ENCODE measurements at regions not wholly inside any gene's neighbourhood (a gene's known extent, or its start where the extent isn't known, plus 50 kb on each side); places are given as distances from the start of the nearest gene placed in this dataset.

GRCh38 chr7:18241543-18242231 is 214.0 kb upstream of the PRPS1L1 start:
- no peak for DNase-seq (ENCODE audit: low read depth in 1 of 2, low spot score in 1 of 2)

- no peak for DNase-seq (ENCODE audit: low read depth in 1 of 2, low spot score in 1 of 2)
These were observed 216.1 kb upstream of the PRPS1L1 start for GRCh38 chr7:18243731-18244130.

- no peak for DNase-seq (ENCODE audit: low read depth in 1 of 2, low spot score in 1 of 2)
These were observed 222.5 kb upstream of the PRPS1L1 start for GRCh38 chr7:18250133-18250532.

GRCh38 chr7:18257711-18258110 is 230.1 kb upstream of the PRPS1L1 start:
- DNase-seq (ENCODE audit: low read depth in 1 of 2, low spot score in 1 of 2) = no peak

DNA sequence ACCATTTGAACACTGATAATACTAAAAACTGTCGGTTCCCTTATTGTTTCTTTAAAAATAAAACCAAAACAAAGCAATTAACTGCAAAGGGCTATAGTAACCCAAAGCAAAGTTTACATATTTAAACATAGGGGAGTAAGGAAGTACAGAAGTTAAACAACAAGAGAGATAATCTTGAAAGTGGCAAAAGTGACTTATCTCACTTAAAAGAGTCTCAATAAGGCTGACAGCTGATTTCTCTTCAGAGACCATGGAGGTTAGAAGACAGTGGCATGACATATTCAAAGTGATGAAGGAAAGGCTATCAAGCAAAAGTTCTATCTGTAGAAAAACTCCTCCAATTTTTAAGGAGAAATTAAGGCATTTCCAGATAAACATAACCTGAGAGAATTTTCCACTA is 233.5 kb upstream of the HDAC9 start:
- DNase-seq (ENCODE audit: low read depth in 1 of 2, low spot score in 1 of 2) = no peak

DNA sequence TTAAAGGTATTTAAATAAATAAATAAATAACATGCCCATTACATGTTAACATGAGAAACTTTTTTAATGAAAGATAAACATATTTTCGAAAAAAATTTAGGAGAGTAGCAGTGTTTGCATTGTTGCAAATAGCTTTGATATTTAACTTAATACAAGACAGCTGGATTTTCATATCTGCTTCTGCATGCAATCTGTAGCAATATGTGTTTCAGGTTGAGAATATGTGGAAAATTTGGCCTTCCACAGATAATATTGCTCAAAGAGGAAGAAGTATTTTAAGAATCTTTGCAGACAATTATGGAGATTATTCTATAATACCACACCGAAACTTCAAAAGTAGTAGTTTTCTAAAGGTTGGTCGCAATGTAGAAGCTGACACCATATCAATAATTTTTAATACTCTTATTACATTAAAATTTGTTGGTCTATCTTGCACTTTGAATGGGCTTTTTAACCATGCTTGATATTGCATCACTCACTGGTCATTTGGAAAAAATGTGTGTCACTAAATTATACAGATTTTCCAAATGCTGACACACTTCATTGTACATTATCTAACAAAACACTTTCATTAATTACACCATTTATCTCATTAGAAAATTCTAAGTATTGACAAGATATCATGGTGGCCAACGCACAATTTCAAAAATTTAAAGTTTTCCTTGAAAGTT is 229.8 kb upstream of the HDAC9 start:
- no peak for DNase-seq (ENCODE audit: low read depth in 1 of 2, low spot score in 1 of 2)

DNA sequence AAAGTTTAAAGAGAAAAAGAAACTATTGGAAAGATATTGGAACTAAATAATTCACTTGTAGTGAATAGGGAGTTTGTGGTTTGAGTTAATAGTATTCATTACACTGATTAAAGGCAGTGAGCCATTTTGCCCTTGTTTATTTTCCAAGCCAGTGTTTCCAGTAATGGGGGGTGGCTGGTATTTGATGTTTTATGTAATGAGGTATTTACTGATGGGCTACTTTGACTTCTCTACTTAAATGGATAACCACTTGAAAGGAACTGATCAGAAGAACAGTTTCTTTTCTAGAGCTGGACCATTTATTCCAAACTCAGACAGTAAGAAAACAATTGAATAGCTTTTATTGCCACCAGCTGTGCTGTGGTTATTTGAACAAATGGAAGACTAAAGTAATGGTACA is 227.0 kb upstream of the HDAC9 start:
- DNase-seq (ENCODE audit: low read depth in 1 of 2, low spot score in 1 of 2) = no peak

- DNase-seq (ENCODE audit: low read depth in 1 of 2, low spot score in 1 of 2) = no peak
These were observed 219.2 kb upstream of the HDAC9 start for GRCh38 chr7:18276380-18276779.

DNA sequence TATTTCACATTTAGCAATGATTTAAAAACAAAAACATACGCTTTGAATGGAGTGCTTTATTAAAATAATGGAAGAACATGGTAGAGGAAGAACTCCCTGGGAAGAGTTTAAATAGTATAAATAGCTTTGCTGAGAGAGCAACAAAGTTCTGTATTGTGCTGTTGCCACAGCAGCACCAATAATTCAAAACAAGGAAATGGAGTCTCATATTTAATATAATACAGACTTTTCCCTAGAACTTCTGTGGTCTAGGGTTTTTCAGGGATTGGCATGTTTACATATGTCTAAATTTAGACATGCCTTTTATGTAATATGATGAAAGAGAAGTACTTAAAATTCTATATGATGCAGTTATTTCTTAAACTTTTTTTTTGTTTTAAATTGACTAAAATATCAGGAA is 217.2 kb upstream of the HDAC9 start:
- DNase-seq (ENCODE audit: low read depth in 1 of 2, low spot score in 1 of 2) = no peak

GRCh38 chr7:18283045-18283444 is 212.5 kb upstream of the HDAC9 start:
- no peak for DNase-seq (ENCODE audit: low read depth in 1 of 2, low spot score in 1 of 2)

- no peak for DNase-seq (ENCODE audit: low read depth in 1 of 2, low spot score in 1 of 2)
These were observed 208.1 kb upstream of the HDAC9 start for GRCh38 chr7:18287482-18287881.

- no peak for DNase-seq (ENCODE audit: low read depth in 1 of 2, low spot score in 1 of 2)
These were observed 207.1 kb upstream of the HDAC9 start for GRCh38 chr7:18288322-18289037.

DNA sequence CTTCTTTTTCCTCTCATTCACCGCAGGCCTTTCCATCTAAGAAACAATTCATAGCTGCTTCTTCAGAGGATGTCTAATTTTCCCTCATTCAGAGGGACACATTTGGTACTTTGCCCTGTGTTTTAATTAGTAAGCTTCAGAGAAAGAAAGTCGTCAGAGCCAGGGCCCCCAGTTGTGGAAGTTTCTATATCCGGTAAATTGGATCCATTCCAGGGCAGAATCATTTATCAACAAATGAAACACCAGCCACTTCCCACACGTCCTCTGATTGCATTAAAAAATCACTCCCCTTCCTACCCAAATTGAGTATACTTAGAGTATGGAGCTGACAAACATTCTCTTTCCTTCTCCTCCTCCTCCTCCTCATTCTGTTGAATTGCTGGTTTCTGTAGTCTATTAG is 205.8 kb upstream of the HDAC9 start:
- no peak for DNase-seq (ENCODE audit: low read depth in 1 of 2, low spot score in 1 of 2)

GRCh38 chr7:18290223-18290622 is 205.3 kb upstream of the HDAC9 start:
- no peak for DNase-seq (ENCODE audit: low read depth in 1 of 2, low spot score in 1 of 2)

GRCh38 chr7:18290865-18291264 is 204.7 kb upstream of the HDAC9 start:
- DNase-seq (ENCODE audit: low read depth in 1 of 2, low spot score in 1 of 2) = no peak

- no peak for DNase-seq (ENCODE audit: low read depth in 1 of 2, low spot score in 1 of 2)
These were observed 203.0 kb upstream of the HDAC9 start for GRCh38 chr7:18292584-18292983.

- no peak for DNase-seq (ENCODE audit: low read depth in 1 of 2, low spot score in 1 of 2)
These were observed 201.8 kb upstream of the HDAC9 start for GRCh38 chr7:18293759-18294158.

DNA sequence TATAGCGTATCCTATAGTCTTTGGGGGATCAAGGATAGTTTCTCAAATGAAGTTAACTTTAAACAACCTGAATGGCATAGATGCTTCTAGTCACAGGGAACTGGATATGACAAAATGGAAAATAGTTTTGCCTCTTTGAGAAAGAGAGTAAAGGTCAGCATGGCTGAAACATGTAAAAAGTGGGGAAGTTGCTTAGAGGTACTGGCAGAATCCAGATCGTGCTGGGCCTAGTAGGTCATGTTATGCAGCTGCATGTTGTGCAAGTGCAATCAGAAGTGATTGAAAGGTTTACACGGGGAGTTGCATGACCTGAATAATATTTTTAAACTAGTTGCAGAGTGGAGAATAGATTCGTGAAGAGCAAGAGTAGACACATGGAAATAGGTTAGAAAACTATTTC is 201.1 kb upstream of the HDAC9 start:
- DNase-seq (ENCODE audit: low read depth in 1 of 2, low spot score in 1 of 2) = no peak

GRCh38 chr7:18295781-18296423 is 199.6 kb upstream of the HDAC9 start:
- DNase-seq (ENCODE audit: low read depth in 1 of 2, low spot score in 1 of 2) = no peak

DNA sequence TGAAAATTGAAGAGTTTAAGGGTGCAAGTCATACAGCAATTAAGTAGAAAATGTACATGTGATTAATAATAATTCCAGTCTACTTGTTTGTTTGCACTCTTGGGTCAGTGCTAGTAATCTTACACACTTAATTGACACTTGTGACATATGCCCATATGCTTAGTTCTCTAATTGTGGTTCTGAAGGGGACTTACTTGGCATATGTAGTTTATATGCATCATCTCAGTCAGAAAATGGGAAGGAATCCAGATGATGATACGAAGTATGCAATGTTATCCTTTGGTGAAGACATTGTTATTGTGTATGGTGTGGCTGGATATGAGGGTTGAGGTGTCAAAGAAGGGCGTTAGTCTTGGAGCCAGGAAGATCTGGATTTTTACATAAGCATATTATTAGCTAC is 193.5 kb upstream of the HDAC9 start:
- DNase-seq (ENCODE audit: low read depth in 1 of 2, low spot score in 1 of 2) = no peak

GRCh38 chr7:18305866-18306265 is 189.7 kb upstream of the HDAC9 start:
- no peak for DNase-seq (ENCODE audit: low read depth in 1 of 2, low spot score in 1 of 2)

GRCh38 chr7:18306696-18307095 is 188.9 kb upstream of the HDAC9 start:
- DNase-seq (ENCODE audit: low read depth in 1 of 2, low spot score in 1 of 2) = no peak
